Thymus (tissue), 11 donors: ENCODE measurements at regions not wholly inside any gene's neighbourhood (a gene's known extent, or its start where the extent isn't known, plus 50 kb on each side); places are given as distances from the start of the nearest gene placed in this dataset.

Experiments
- DNase-seq, 9 donors: peaks; one replicate each; pipeline ENCODE4 v3.0.0-alpha.2; 2013; ENCODE audit warnings: low spot score in 9 of 9, low read depth in 6 of 9, missing footprints in 1 of 9
- H3K27ac ChIP-seq, 2 donors: one replicate each; pipeline ENCODE4 v1.5.1; 2013; ENCODE audit warnings: control low read depth in 1 of 2, low read depth in 1 of 2, low read length in 1 of 2, mild to moderate bottlenecking in 1 of 2, moderate library complexity in 1 of 2
- H3K27me3 ChIP-seq, 2 donors: one replicate each; pipeline ENCODE4 v1.5.1; 2013; ENCODE audit warnings: low read length in 1 of 2; ENCODE audit not compliant: control insufficient read depth in 2 of 2, insufficient read depth in 1 of 2
- H3K36me3 ChIP-seq, 2 donors: one replicate each; pipeline ENCODE4 v1.5.1; 2013; ENCODE audit warnings: low read length in 1 of 2, mild to moderate bottlenecking in 1 of 2, moderate library complexity in 1 of 2; ENCODE audit not compliant: control insufficient read depth in 2 of 2, insufficient read depth in 2 of 2
- H3K4me1 ChIP-seq, 2 donors: one replicate each; pipeline ENCODE4 v1.5.1; 2013; ENCODE audit warnings: low read length in 2 of 2; ENCODE audit not compliant: control insufficient read depth in 2 of 2, insufficient read depth in 2 of 2
- H3K4me3 ChIP-seq, 2 donors: one replicate each; pipeline ENCODE4 v1.5.1; 2013; ENCODE audit warnings: low read length in 2 of 2, control low read depth in 1 of 2, mild to moderate bottlenecking in 1 of 2
- H3K9me3 ChIP-seq, 2 donors: one replicate each; pipeline ENCODE4 v1.5.1; 2013; ENCODE audit warnings: low read length in 1 of 2, mild to moderate bottlenecking in 1 of 2; ENCODE audit not compliant: control insufficient read depth in 2 of 2, insufficient read depth in 1 of 2
- WGBS: extraction: QIAGEN DNeasy Blood & Tissue Kit; methylation state at CpG from one replicate; pipeline ENCODE4 v1.1.7; 2013; 5-methylcytosine and 5-hydroxymethylcytosine counted together
- donor health status: healthy.

- Histone ChIP-seq H3K36me3 (no peaks in the 10 kb centered on the region), H3K4me3 (no peak overlapping the region), H3K9me3 (no peaks in the 10 kb centered on the region), H3K4me1 (no peaks in the 10 kb centered on the region), H3K27ac (no peak overlapping the region), H3K27me3 (no peaks in the 10 kb centered on the region)
- no peak for DNase-seq
- 95% methylated on average over 6 of the region's 6 CpGs for WGBS
These were observed 69.9 kb upstream of the ESX1 start for GRCh38 chrX:104324461-104325212.

DNA sequence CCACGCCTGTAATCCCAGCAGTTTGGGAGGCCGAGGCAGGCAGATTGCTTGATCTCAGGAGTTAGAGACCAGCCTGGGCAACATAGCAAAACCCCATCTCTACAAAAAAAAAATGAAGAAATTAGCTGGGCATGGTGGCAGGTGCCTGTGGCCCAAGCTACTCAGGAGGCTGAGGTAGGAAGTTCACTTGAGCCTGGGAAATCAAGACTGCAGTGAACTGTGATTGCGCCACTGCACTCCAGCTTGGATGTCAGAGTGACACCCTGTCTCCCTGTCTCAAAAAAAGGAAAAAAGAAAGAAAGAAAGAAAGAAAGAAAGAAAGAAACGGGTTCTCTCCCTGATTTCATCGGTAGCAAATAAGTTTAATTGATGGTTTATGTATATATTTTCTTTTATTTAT is 64.6 kb upstream of the ESX1 start:
- 97% methylated on average over 5 of the region's 5 CpGs for WGBS
- H3K9me3 ChIP-seq = no peaks in the 10 kb centered on the region
- no peak for DNase-seq
- H3K27me3 ChIP-seq = no peaks in the 10 kb centered on the region
- no peak overlapping the region for H3K27ac ChIP-seq
- H3K4me1 ChIP-seq = no peaks in the 10 kb centered on the region
- no peaks in the 10 kb centered on the region for H3K36me3 ChIP-seq
- no peak overlapping the region for H3K4me3 ChIP-seq

GRCh38 chrX:104318330-104319009 is 63.7 kb upstream of the ESX1 start:
- no peaks in the 10 kb centered on the region for H3K36me3 ChIP-seq
- no peak overlapping the region for H3K27ac ChIP-seq
- H3K4me3 ChIP-seq = no peak overlapping the region
- no peaks in the 10 kb centered on the region for H3K27me3 ChIP-seq
- no peaks in the 10 kb centered on the region for H3K4me1 ChIP-seq
- DNase-seq = no peak
- 94% methylated on average over 4 of the region's 4 CpGs for WGBS
- no peaks in the 10 kb centered on the region for H3K9me3 ChIP-seq

DNA sequence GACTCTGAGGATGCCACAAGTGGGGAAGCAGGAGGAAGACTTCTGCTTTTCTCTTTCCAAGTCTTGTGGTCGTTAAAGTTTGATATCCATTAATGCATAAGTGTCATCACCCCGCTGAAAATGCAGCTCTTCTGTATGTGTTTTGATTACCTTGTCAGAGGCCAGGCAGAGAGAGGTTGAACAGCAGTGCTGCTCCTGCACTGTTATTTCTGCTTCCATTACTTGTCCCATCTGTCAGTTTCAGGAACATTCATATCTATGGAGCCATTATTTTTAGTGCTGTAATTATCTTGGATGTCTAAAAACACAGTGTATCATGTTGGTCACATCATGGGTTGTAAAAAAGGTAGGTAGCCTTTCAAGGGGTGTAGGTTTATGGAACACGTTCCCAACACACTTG is 62.0 kb upstream of the ESX1 start:
- Histone ChIP-seq H3K36me3 (no peaks in the 10 kb centered on the region), H3K27me3 (no peaks in the 10 kb centered on the region)
- WGBS = 92% methylated on average over 3 of the region's 3 CpGs

GRCh38 chrX:104315555-104315954 is 60.8 kb upstream of the ESX1 start:
- Histone ChIP-seq H3K27ac (no peak overlapping the region), H3K4me3 (no peak overlapping the region), H3K36me3 (no peaks in the 10 kb centered on the region), H3K4me1 (no peaks in the 10 kb centered on the region), H3K9me3 (no peaks in the 10 kb centered on the region), H3K27me3 (no peaks in the 10 kb centered on the region)
- 98% methylated on average over 3 of the region's 3 CpGs for WGBS
- DNase-seq = no peak

More for the DNA sequence above, 62.0 kb upstream of the ESX1 start:
- Histone ChIP-seq H3K4me3 (no peak overlapping the region), H3K4me1 (no peaks in the 10 kb centered on the region), H3K9me3 (no peaks in the 10 kb centered on the region), H3K27ac (no peak overlapping the region)
- no peak for DNase-seq

GRCh38 chrX:104310657-104311254 is 56.0 kb upstream of the ESX1 start:
- Histone ChIP-seq H3K27me3 (no peaks in the 10 kb centered on the region), H3K4me3 (no peak overlapping the region), H3K9me3 (no peaks in the 10 kb centered on the region), H3K4me1 (no peaks in the 10 kb centered on the region), H3K27ac (no peak overlapping the region), H3K36me3 (no peaks in the 10 kb centered on the region)
- no peak for DNase-seq
- WGBS = 93% methylated on average over 2 of the region's 2 CpGs

DNA sequence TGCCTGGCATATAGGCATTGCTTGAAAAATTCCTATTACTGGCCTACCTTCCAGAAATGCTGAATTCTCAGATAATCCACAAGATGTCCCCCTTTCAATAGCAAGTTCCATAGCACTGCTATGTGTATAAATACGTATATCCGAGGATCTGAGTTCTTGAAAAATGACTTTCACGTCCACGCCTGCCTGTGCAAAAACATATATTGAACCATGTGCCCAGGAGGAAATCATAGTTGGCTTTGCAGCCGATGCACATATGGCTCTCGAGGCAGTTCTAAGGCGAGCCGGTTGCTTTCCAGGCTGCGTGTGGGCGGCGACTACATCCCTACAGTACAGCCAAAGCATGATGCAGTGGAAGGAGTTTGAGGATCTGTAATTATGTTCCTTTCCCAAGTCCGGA is 55.4 kb upstream of the ESX1 start:
- Histone ChIP-seq H3K4me3 (no peak overlapping the region), H3K4me1 (no peaks in the 10 kb centered on the region), H3K27me3 (no peaks in the 10 kb centered on the region), H3K27ac (no peak overlapping the region), H3K9me3 (no peaks in the 10 kb centered on the region), H3K36me3 (no peaks in the 10 kb centered on the region)
- 67% methylated on average over 12 of the region's 12 CpGs for WGBS
- DNase-seq = no peak

GRCh38 chrX:104309169-104309568 is 54.4 kb upstream of the ESX1 start:
- H3K27me3 ChIP-seq = no peaks in the 10 kb centered on the region
- no peak overlapping the region for H3K27ac ChIP-seq
- no peaks in the 10 kb centered on the region for H3K9me3 ChIP-seq
- DNase-seq = no peak
- no peak overlapping the region for H3K4me3 ChIP-seq
- H3K4me1 ChIP-seq = no peaks in the 10 kb centered on the region
- H3K36me3 ChIP-seq = no peaks in the 10 kb centered on the region
- 93% methylated on average over 5 of the region's 5 CpGs for WGBS

- Histone ChIP-seq H3K27me3 (no peaks in the 10 kb centered on the region), H3K4me3 (no peak overlapping the region), H3K36me3 (no peaks in the 10 kb centered on the region), H3K4me1 (no peaks in the 10 kb centered on the region), H3K27ac (no peak overlapping the region), H3K9me3 (no peaks in the 10 kb centered on the region)
- DNase-seq = no peak
- WGBS = 80% methylated on average over 5 of the region's 5 CpGs
These were observed 52.6 kb upstream of the ESX1 start for GRCh38 chrX:104307341-104307740.
